Heart left ventricle (tissue), 16 donors: ENCODE measurements at regions not wholly inside any gene's neighbourhood (a gene's known extent, or its start where the extent isn't known, plus 50 kb on each side); places are given as distances from the start of the nearest gene placed in this dataset.

Experiments
- ATAC-seq, 4 donors: fragments of 200-7000 bp; cut with Tn5 transposase; one replicate each; pipeline ENCODE4 v1.9.1; 2020 to 2022; ENCODE audit warnings: moderate library complexity in 4 of 4, mild to moderate bottlenecking in 3 of 4, moderate number of reproducible peaks in 1 of 4
- DNase-seq, 5 donors: peaks; one replicate each; pipeline ENCODE4 v3.0.0-alpha.2; 2020
- H3K27ac ChIP-seq, 12 donors: fragments of 200-600 bp; sonication (generic) in 4 of 12; one replicate each; pipeline versions ENCODE4 v1.5.0 to v1.8.0; 2016 to 2022; ENCODE audit warnings: mild to moderate bottlenecking in 2 of 12
- H3K27me3 ChIP-seq, 9 donors: fragments of 200-600 bp; sonication (generic) in 2 of 9; one replicate each; pipeline versions ENCODE4 v1.5.1 to v1.8.0; 2016 to 2022; ENCODE audit warnings: mild to moderate bottlenecking in 3 of 9
- H3K36me3 ChIP-seq, 9 donors: fragments of 200-600 bp; sonication (generic) in 2 of 9; one replicate each; pipeline versions ENCODE4 v1.5.0 to v1.8.0; 2018 to 2022; ENCODE audit warnings: mild to moderate bottlenecking in 2 of 9
- H3K4me1 ChIP-seq, 12 donors: fragments of 200-600 bp; sonication (generic) in 4 of 12; one replicate each; pipeline versions ENCODE4 v1.5.0 to v1.8.0; 2016 to 2022; ENCODE audit warnings: mild to moderate bottlenecking in 3 of 12
- H3K4me3 ChIP-seq, 12 donors: fragments of 200-600 bp; sonication (generic) in 4 of 12; one replicate each; pipeline versions ENCODE4 v1.5.0 to v1.8.0; 2017 to 2022; ENCODE audit warnings: mild to moderate bottlenecking in 9 of 12, moderate library complexity in 4 of 12
- H3K9me3 ChIP-seq, 12 donors: fragments of 200-600 bp; sonication (generic) in 4 of 12; one replicate each; pipeline versions ENCODE4 v1.5.0 to v1.8.0; 2016 to 2022; ENCODE audit warnings: mild to moderate bottlenecking in 1 of 12
- CTCF ChIP-seq, 12 donors: fragments of 200-600 bp; sonication (generic) in 4 of 12; IDR thresholded peaks; one replicate each; pipeline versions ENCODE4 v1.5.0 to v1.8.0; 2018 to 2022; ENCODE audit warnings: antibody characterized with exemption in 12 of 12, mild to moderate bottlenecking in 5 of 12
- POLR2A ChIP-seq, 2 donors: fragments of 450-650 bp; IDR thresholded peaks; one replicate each; pipeline ENCODE4 v1.6.1; 2017; ENCODE audit warnings: antibody characterized with exemption in 2 of 2, mild to moderate bottlenecking in 2 of 2, moderate library complexity in 2 of 2
- WGBS, 4 donors: extraction: QIAGEN DNeasy Blood & Tissue Kit in 2 of 4; methylation state at CpG; one replicate each; pipeline versions ENCODE4 v1.1.5 to v1.1.7; 2013 to 2018; 5-methylcytosine and 5-hydroxymethylcytosine counted together
- intact Hi-C, 10 donors: fragments of 100-400 bp; cut with DNase I; formaldehyde crosslinking; loops; one replicate each; pipeline versions ENCODE4 v1.11.1 to v1.14.2; 2022
- donor health status: ischemic (EF 13 %, LVEDD 7.1; RV severe dilation, severe dysfunction).
- donor health status: healthy with polysubstance abuse.
- donor health status: DM: no; HTN: yes; CAD: no.
- donor health status: DM: no; HTN: no; CAD: no.
- donor health status: ischemic (EF 25% LVEDD 6.9; RV normal size, moderate dysfunction).
- donor health status: ischemic (EF 25% LVEDD 5.7; RV mildly dilated, moderate dysfunction).
- donor health status: healthy.
- donor health status: DM: yes; HTN: yes; CAD: no.
- donor health status: ischemic (EF 35%, LVEDD 5.7; RV mildly dilated, moderate dysfunction).
- donor health status: nonischemic (EF 11% LVEDD 7.7; RV severe dilation, severe dysfunction).
- donor health status: DM: yes; HTN: yes; CAD: no.
- donor health status: PGD.
- donor health status: ischemic (EF 29% LVEDD 5.4; RV normal size, mild dysfunction).
- donor health status: nonischemic (EF 23%, LVEDD 6.1; RV moderate dilation, normal function).

- no peak overlapping the region for H3K4me3 ChIP-seq
Observed at GRCh38 chrX:95678679-95679078, 1006.0 kb upstream of the DIAPH2 start.

GRCh38 chrX:95693365-95693764, 991.3 kb upstream of the DIAPH2 start:
- H3K36me3 ChIP-seq: no peaks in the 10 kb centered on the region
- 63 to 88% (median 77%) methylated on average over 2 of the region's 2 CpGs for WGBS, 4 donors
- TF ChIP-seq CTCF (IDR thresholded peaks at IDR 0.05) (no peak), POLR2A (IDR thresholded peaks at IDR 0.05) (no peak)
- H3K9me3 ChIP-seq: no peaks in the 10 kb centered on the region
- no peak overlapping the region for H3K27ac ChIP-seq
- ATAC-seq (no peak), DNase-seq (no peak)
- peaks cover 0 to 4% (median 0%) of the 10 kb centered on the region in 9 donors for H3K27me3 ChIP-seq
- intact Hi-C loops: no loop called here
- H3K4me3 ChIP-seq: no peak overlapping the region
- no peaks in the 10 kb centered on the region for H3K4me1 ChIP-seq

More at GRCh38 chrX:95678679-95679078, 1006.0 kb upstream of the DIAPH2 start:
- 54 to 74% (median 65%) methylated on average over 4 of the region's 4 CpGs for WGBS, 4 donors
- no peak for DNase-seq
- Histone ChIP-seq H3K36me3 (no peaks in the 10 kb centered on the region), H3K27me3 (no peaks in the 10 kb centered on the region), H3K4me1 (no peaks in the 10 kb centered on the region), H3K27ac (no peak overlapping the region), H3K9me3 (no peaks in the 10 kb centered on the region)
- intact Hi-C loops: no loop called here
- TF ChIP-seq POLR2A (IDR thresholded peaks at IDR 0.05) (no peak), CTCF (IDR thresholded peaks at IDR 0.05) (no peak)
- no peak for ATAC-seq

GRCh38 chrX:95703696-95704095, 980.9 kb upstream of the DIAPH2 start:
- Histone ChIP-seq H3K9me3 (peaks cover 0 to 7% (median 0%) of the 10 kb centered on the region in 12 donors), H3K27me3 (peaks cover 0 to 4% (median 0%) of the 10 kb centered on the region in 9 donors), H3K4me3 (no peak overlapping the region), H3K4me1 (no peaks in the 10 kb centered on the region), H3K36me3 (no peaks in the 10 kb centered on the region), H3K27ac (no peak overlapping the region)
- intact Hi-C loops: no loop called here
- DNase-seq (no peak), ATAC-seq (no peak)
- TF ChIP-seq POLR2A (IDR thresholded peaks at IDR 0.05) (no peak), CTCF (IDR thresholded peaks at IDR 0.05) (no peak)
- WGBS, 4 donors: 61 to 75% (median 69%) methylated on average over 1 of the region's 1 CpG

- Histone ChIP-seq H3K27ac (no peak overlapping the region), H3K36me3 (no peaks in the 10 kb centered on the region), H3K9me3 (peaks cover 0 to 5% (median 0%) of the 10 kb centered on the region in 12 donors), H3K4me1 (no peaks in the 10 kb centered on the region), H3K4me3 (no peak overlapping the region), H3K27me3 (no peaks in the 10 kb centered on the region)
- ATAC-seq: no peak
- DNase-seq: no peak
- 58 to 65% (median 62%) methylated on average over 4 of the region's 4 CpGs for WGBS, 4 donors
- no peak for TF ChIP-seq CTCF (IDR thresholded peaks at IDR 0.05)
- TF ChIP-seq POLR2A (IDR thresholded peaks at IDR 0.05): no peak
- intact Hi-C loops: no loop called here
Observed at GRCh38 chrX:95716841-95717240, 967.8 kb upstream of the DIAPH2 start.
